Mucosa of stomach (tissue), 1 donor: ENCODE measurements at regions not wholly inside any gene's neighbourhood (a gene's known extent, or its start where the extent isn't known, plus 50 kb on each side); places are given as distances from the start of the nearest gene placed in this dataset.

Experiments used
- H3K27me3 ChIP-seq: one replicate; pipeline ENCODE4 v1.7.0; 2013; ENCODE audit warnings: mild to moderate bottlenecking, low read length; ENCODE audit not compliant: control insufficient read depth, insufficient read depth
- H3K36me3 ChIP-seq: one replicate; pipeline ENCODE4 v1.7.0; 2013; ENCODE audit warnings: low read length; ENCODE audit not compliant: control insufficient read depth, insufficient read depth
- H3K4me1 ChIP-seq: one replicate; pipeline ENCODE4 v1.7.0; 2013; ENCODE audit warnings: mild to moderate bottlenecking, low read length; ENCODE audit not compliant: control insufficient read depth, insufficient read depth
- H3K4me3 ChIP-seq: one replicate; pipeline ENCODE4 v1.7.0; 2013; ENCODE audit warnings: low read length
- H3K9ac ChIP-seq: one replicate; pipeline ENCODE4 v1.7.0; 2013; ENCODE audit warnings: mild to moderate bottlenecking, low read length, moderate library complexity
- H3K9me3 ChIP-seq: one replicate; pipeline ENCODE4 v1.7.0; 2013; ENCODE audit warnings: mild to moderate bottlenecking, low read length, moderate library complexity; ENCODE audit not compliant: control insufficient read depth
- donor health status: Pancreatic carcinoma.

DNA sequence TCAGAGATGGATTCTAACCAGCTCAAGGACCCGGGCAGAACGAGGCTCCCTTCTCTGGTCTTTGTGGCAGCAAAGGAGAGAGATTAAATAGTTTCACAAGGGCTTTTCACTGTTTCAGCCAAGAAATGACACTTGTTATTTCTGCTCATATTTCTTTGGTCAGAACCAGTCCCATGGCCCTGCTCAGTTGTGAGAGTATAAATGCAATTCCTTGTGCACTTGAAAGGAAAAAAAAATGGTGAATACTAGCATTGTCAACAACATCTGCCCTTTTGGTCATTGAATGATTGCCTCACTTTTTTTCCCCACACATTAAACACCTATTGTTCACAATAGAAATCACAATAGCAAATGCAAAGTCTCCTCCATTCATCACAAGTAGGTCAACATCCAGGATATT, 104.4 kb downstream of the RDH14 start:
- Histone ChIP-seq H3K4me3 (no peak overlapping the region), H3K4me1 (no peaks in the 10 kb centered on the region), H3K9ac (no peak overlapping the region), H3K27me3 (no peaks in the 10 kb centered on the region), H3K9me3 (no peaks in the 10 kb centered on the region), H3K36me3 (no peaks in the 10 kb centered on the region)

DNA sequence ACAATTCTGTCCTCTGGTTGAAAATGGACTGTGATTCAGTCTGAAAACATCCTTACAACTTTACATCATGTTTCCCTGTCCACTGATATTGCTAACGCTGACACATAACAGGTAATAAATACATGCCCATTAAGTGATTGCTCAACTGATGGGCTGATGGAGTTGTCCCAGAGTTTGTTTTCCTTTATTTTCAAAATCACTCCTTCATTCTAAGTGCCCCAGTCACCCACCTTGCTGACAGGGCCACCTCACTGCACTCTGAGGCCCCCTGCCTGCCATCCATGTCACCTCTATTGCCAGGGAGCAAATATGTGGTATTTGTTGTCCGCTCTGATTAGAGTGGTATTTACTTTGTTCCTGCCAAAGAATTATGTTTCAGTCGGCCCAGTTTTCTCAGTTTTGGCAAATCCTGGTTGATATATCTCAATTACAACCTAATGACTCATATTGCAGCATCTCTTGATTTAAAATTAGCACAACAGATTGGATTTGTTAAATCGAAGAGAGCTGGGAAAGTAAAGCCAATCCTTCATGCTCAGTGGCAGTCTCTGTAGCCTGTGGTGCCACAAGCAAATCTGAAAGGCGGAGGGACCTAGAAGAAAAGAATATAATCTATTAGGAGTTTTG, 105.1 kb downstream of the RDH14 start:
- H3K9ac ChIP-seq: no peak overlapping the region
- H3K27me3 ChIP-seq: no peaks in the 10 kb centered on the region
- no peaks in the 10 kb centered on the region for H3K36me3 ChIP-seq
- H3K4me1 ChIP-seq: no peaks in the 10 kb centered on the region
- no peaks in the 10 kb centered on the region for H3K9me3 ChIP-seq
- H3K4me3 ChIP-seq: no peak overlapping the region

DNA sequence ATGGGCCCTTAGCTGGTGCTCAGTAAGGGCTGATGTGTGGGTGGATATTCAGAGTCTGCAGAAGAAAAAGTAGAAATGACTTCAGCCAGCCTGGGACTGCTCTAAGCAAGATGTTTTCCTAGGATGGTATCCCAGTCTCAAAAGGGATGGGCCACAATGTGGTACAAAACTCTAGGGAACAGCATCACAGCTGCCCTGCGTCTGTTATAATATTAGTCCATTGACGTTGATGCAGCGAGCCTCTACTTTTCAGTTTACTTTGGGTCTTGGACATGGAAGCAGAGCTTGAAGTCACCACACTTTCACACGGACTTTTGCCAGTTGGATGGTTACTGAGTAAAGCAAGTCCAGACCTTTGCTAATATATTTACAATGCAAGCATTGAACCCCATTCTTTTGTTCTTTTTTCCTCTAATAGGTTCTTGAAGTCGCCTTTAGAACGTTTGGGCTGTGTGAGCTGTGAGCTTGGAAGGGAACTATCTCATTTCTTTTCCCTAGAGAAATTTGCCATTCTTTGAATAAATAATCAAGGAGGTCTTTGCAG, 105.7 kb downstream of the RDH14 start:
- Histone ChIP-seq H3K4me3 (no peak overlapping the region), H3K4me1 (no peaks in the 10 kb centered on the region), H3K27me3 (no peaks in the 10 kb centered on the region), H3K9me3 (no peaks in the 10 kb centered on the region), H3K36me3 (no peaks in the 10 kb centered on the region), H3K9ac (no peak overlapping the region)

DNA sequence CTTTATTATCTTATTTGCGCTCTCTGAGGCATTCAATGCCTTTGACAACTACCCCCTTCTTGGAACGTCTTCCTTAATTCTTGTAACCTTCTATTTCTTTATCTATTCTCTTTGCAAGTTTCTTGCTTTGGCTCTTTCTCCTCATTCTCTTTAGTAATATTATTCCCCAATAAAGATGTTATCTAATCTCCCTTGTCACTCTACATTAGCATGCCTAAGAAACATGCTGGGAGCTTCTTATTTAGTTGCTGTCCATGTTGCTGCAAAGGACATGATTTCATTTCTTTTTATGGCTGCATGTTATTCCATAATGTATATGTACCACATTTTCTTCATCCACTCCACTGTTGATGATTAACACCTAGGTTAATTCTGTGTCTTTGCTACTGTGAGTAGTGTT, 113.7 kb downstream of the RDH14 start:
- Histone ChIP-seq H3K4me3 (no peak overlapping the region), H3K9ac (no peak overlapping the region), H3K4me1 (no peaks in the 10 kb centered on the region), H3K36me3 (no peaks in the 10 kb centered on the region), H3K9me3 (no peaks in the 10 kb centered on the region), H3K27me3 (no peaks in the 10 kb centered on the region)

DNA sequence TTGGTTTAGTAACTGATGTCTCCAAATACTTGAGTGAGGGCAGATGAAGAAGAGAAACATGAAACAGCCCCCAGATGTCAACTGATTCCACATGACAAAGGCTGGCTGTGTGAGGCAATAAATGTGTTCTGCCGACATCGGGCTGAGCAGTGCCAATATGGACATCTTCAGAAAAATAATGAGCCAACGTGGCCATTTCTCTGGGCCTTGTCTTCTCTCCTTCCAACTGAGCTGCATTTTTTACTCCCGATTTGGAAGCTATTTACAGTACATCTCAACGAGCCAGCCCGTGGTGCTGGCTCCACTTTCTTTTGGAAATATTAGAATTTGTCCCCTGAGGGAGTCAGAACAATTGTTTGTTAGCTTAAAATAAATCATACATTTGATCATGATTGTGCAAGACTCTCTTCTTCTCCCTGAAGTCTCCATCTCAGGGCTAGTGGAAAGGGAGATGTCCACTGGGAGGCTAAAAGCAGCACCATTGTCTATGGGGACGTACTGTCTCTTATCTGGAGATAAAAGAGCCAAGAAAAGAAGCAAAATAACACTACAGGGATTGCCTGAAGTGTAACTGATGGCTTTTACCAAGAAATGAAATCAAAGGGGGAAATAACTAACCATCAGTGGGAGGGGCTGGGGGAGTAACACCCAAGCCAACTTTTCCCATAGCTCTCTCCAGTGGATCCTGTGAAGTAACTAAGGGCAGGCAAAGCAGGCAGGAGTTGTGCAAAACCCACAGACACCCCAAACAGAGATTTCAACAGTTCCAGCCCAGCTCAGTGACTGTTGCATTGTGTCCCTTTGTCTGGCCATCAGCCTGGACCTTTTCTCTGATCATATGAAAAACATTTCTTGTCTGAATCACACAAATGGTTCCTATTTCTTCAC, 114.8 kb downstream of the RDH14 start:
- Histone ChIP-seq H3K4me3 (no peak overlapping the region), H3K9me3 (no peaks in the 10 kb centered on the region), H3K4me1 (no peaks in the 10 kb centered on the region), H3K9ac (no peak overlapping the region), H3K27me3 (no peaks in the 10 kb centered on the region), H3K36me3 (no peaks in the 10 kb centered on the region)

DNA sequence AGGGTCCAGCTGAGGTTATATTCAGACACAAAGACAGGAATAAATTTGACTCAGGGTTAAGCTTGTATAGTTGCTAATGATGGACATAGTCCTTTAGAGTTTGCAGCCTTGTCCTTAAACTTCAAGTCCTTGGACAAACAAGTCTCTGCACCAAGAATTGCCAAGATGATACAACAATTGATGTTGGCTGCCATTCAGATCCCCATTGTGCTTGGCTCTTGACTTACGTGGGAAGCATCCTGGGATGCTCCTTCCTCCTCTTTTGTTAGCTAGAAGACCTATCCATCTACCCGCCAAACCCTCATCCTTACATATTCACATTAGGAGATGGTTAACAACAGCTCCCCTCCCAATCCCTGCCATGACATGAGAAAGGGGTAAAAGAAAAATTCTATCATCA, 115.6 kb downstream of the RDH14 start:
- Histone ChIP-seq H3K4me1 (no peaks in the 10 kb centered on the region), H3K9me3 (no peaks in the 10 kb centered on the region), H3K36me3 (no peaks in the 10 kb centered on the region), H3K4me3 (no peak overlapping the region), H3K27me3 (no peaks in the 10 kb centered on the region), H3K9ac (no peak overlapping the region)

DNA sequence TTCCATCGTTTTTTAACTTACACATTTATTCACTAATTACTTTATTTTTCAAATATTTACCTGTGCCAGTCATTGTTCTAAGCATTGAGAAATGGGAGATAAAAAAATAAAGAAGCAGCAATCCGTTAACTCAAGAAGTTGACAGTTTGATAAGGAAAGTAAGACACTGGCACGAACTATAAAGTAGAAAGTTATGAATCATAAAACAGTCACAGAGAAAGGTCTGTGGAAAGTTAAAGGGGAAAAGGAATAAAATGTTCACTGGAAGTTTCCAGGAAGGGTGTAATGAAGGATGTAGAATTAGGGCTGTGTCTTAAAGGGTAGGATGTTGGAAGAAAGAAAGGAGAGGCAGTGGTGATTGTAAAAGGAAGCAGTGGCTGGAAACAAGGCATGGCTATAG, 118.9 kb downstream of the RDH14 start:
- no peaks in the 10 kb centered on the region for H3K4me1 ChIP-seq
- H3K9me3 ChIP-seq: no peaks in the 10 kb centered on the region
- H3K9ac ChIP-seq: no peak overlapping the region
- no peaks in the 10 kb centered on the region for H3K36me3 ChIP-seq
- no peak overlapping the region for H3K4me3 ChIP-seq
- no peaks in the 10 kb centered on the region for H3K27me3 ChIP-seq

DNA sequence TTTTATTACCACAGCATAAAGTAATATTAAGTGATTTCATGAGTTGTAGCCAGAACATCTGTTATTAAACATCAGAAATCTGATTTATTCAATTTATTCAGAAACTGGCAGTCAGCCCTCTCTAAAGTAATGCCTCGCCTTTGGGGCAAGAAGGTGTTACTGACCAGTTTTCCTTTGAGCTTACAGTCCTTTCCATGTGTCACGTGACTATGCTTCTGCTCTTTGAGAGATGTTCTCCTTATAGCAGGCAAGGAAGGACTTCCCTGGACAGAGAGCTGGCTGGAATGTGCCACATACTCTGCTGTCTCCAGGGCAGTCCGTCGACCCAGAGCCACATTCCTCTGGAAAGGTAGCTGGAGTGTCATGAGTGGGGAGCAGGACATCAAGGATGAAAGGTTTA, 119.7 kb downstream of the RDH14 start:
- no peak overlapping the region for H3K9ac ChIP-seq
- H3K9me3 ChIP-seq: no peaks in the 10 kb centered on the region
- H3K27me3 ChIP-seq: no peaks in the 10 kb centered on the region
- no peaks in the 10 kb centered on the region for H3K36me3 ChIP-seq
- no peak overlapping the region for H3K4me3 ChIP-seq
- H3K4me1 ChIP-seq: no peaks in the 10 kb centered on the region

DNA sequence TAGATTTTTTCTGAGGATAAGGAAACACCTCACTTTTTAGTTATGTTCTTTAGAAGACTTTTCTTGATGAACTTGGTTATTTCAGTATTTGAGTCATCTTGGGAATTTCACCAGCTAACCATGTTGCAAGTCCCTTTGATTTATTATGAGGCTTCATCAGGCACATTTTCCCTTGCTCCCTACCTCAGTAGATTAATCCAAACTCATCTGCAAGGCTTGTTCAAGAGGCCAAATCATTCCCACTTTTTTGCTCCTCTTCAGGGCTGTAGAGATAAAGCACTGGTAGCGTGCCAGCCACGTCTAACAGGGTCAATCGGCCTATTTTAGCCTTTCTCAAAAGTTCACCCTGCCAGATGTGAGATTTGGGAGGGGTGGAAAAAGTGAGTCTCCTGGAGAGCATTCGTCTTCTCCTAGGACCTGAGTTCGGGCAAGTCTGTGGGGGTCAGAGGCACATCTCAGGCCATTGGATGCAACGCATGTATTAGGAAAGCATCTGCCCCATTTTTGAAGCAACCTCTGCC, 120.3 kb downstream of the RDH14 start:
- H3K4me3 ChIP-seq: no peak overlapping the region
- no peaks in the 10 kb centered on the region for H3K27me3 ChIP-seq
- H3K9ac ChIP-seq: no peak overlapping the region
- H3K4me1 ChIP-seq: no peaks in the 10 kb centered on the region
- no peaks in the 10 kb centered on the region for H3K9me3 ChIP-seq
- no peaks in the 10 kb centered on the region for H3K36me3 ChIP-seq

DNA sequence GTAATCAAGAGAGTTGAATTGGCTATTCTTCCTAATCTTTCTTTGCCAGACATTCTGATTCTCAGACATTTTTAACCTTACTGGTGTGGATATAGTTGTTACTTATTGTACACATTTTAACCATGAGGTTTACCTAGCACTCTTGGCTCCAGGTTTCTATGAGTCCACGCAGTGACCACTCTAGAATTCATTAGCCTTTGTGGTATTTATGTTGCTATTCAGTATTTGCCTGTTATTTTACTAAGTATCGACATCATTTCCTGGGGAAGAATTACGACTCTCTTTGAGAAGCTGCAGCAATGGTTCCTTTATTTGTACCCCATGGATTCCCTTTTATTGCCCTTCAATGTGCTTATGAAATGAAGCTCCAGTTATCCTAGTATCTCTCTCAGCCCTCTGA, 120.7 kb downstream of the RDH14 start:
- H3K4me1 ChIP-seq: no peaks in the 10 kb centered on the region
- H3K4me3 ChIP-seq: no peak overlapping the region
- no peaks in the 10 kb centered on the region for H3K9me3 ChIP-seq
- no peaks in the 10 kb centered on the region for H3K36me3 ChIP-seq
- no peak overlapping the region for H3K9ac ChIP-seq
- no peaks in the 10 kb centered on the region for H3K27me3 ChIP-seq

DNA sequence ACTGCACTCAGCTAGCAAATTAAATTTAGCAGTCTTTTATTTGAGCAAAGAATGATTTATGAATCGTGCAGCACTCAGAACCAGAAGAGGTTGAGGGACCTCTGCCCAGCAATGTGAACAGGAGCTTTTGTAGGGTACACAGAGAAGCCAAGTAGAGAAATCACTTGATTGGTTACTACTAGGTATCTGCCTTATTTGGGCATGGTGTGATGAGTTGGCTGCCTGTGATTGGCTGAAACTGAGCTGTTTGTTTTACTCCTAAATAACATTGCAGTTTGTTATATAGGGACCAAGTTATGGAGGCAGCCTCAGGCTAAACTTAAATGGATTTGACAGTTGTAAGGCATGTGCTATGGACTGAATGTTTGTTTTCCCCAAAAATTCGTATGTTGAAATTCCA, 122.5 kb downstream of the RDH14 start:
- Histone ChIP-seq H3K9me3 (no peaks in the 10 kb centered on the region), H3K36me3 (no peaks in the 10 kb centered on the region), H3K4me1 (no peaks in the 10 kb centered on the region), H3K27me3 (no peaks in the 10 kb centered on the region), H3K9ac (no peak overlapping the region), H3K4me3 (no peak overlapping the region)

DNA sequence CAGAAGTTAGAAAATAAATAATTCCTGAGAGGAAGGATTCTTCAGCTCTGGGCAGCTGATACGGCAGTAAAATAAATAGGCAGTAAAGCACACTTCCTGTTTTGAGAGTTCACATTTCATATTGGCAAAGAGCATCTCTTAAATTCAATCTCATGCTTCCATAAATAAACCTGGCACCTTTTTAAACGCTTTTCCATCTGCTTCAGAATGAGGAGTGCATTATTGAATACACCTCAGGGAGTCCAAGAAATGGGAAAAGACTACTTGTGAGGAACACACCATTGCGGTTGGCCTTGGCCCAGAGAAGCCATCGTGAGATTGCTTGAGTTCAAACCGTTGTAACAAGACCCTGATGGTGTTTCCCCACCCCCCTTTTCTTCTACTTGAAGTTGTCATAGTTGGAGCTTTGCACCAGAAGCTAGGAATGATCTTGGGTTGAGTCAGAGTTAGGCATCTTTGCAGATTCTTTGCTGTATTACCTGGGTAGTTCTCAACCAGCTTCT, 123.9 kb downstream of the RDH14 start:
- H3K27me3 ChIP-seq: no peaks in the 10 kb centered on the region
- H3K9me3 ChIP-seq: no peaks in the 10 kb centered on the region
- H3K4me1 ChIP-seq: no peaks in the 10 kb centered on the region

More for the DNA sequence above, 123.9 kb downstream of the RDH14 start:
- Histone ChIP-seq H3K36me3 (no peaks in the 10 kb centered on the region), H3K9ac (no peak overlapping the region), H3K4me3 (no peak overlapping the region)
